ENCODE measurements at regions not wholly inside any gene's neighbourhood (a gene's known extent, or its start where the extent isn't known, plus 50 kb on each side); places are given as distances from the start of the nearest gene placed in this dataset.
"Not testable (repeated sequence)": the region's sequence is repeated elsewhere in the genome, so short reads cannot be mapped to it uniquely, and the experiment has no call there.

DNA sequence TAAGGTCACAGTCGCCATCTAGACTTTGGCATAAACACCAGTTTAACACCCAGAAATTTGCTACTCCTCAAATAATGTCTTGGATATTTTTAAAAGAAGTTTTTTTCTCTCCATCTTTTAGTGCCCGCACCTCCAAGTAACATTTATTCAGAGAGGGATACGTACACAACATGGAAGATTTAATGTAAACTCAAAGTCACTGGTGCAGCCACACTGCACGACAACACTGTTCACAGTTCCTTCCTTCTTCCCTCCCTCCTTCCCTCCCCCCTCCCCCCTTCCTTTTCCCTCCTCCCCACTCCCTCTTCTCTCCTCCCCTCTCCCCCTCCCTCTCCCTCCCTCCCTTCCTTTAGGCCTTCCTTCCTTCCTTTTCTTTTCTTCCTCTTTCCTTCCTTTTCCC is 56.5 kb downstream of the NPPC start:
- no peak overlapping the region for H3K4ac ChIP-seq (ENCODE audit: low read depth, low read length)
- no peaks in the 10 kb centered on the region for H3K79me2 ChIP-seq (ENCODE audit: control insufficient read depth, insufficient read depth, low read length)
- H3K36me3 ChIP-seq (ENCODE audit: control insufficient read depth, insufficient read depth, low read length): no peaks in the 10 kb centered on the region
- no peak overlapping the region for H3K4me2 ChIP-seq (ENCODE audit: low read length)
- H3K4me1 ChIP-seq (ENCODE audit: control insufficient read depth, low read depth, low read length): no peaks in the 10 kb centered on the region
- no peak overlapping the region for H3K27ac ChIP-seq (ENCODE audit: low read depth, low read length)
- no peak overlapping the region for H2BK120ac ChIP-seq (ENCODE audit: low read depth, low read length)
- no peak overlapping the region for H3K4me3 ChIP-seq (ENCODE audit: low read length)
- no peak overlapping the region for H3K9ac ChIP-seq (ENCODE audit: low read length)
- H3K23ac ChIP-seq (ENCODE audit: low read length): no peak overlapping the region
- no peak overlapping the region for H2AK5ac ChIP-seq (ENCODE audit: low read length)
- H3K79me1 ChIP-seq (ENCODE audit: low read length): no peaks in the 10 kb centered on the region
- WGBS (ENCODE audit: extremely low coverage, insufficient coverage, low lambda C conversion rate): no CpG with 5 or more reads among the region's 4 CpGs
- H3K56ac ChIP-seq (ENCODE audit: low read length): no peak overlapping the region
- no peak overlapping the region for H2BK5ac ChIP-seq (ENCODE audit: low read length)
- no peak for DNase-seq
- H4K5ac ChIP-seq (ENCODE audit: low read length): no peak overlapping the region
- no peaks in the 10 kb centered on the region for H3K27me3 ChIP-seq (ENCODE audit: insufficient read depth, low read length, poor library complexity)
- H4K8ac ChIP-seq (ENCODE audit: low read depth, low read length): no peak overlapping the region
- H2BK15ac ChIP-seq (replicated peaks; ENCODE audit: low read depth): no peak overlapping the region
- no peak overlapping the region for H3K18ac ChIP-seq (ENCODE audit: low read length)

GRCh38 chr2:231869016-231869415 is 57.2 kb downstream of the NPPC start:
- H3K36me3 ChIP-seq (ENCODE audit: control insufficient read depth, insufficient read depth, low read length); H3K56ac ChIP-seq (ENCODE audit: low read length); H2BK5ac ChIP-seq (ENCODE audit: low read length); H3K4ac ChIP-seq (ENCODE audit: low read depth, low read length); DNase-seq; H4K8ac ChIP-seq (ENCODE audit: low read depth, low read length); H3K18ac ChIP-seq (ENCODE audit: low read length); H3K9ac ChIP-seq (ENCODE audit: low read length); H3K79me1 ChIP-seq (ENCODE audit: low read length); H3K4me3 ChIP-seq (ENCODE audit: low read length); H4K5ac ChIP-seq (ENCODE audit: low read length); H2AK5ac ChIP-seq (ENCODE audit: low read length); H3K27me3 ChIP-seq (ENCODE audit: insufficient read depth, low read length, poor library complexity); H2BK15ac ChIP-seq (replicated peaks; ENCODE audit: low read depth); H3K4me2 ChIP-seq (ENCODE audit: low read length); H3K23ac ChIP-seq (ENCODE audit: low read length); H2BK120ac ChIP-seq (ENCODE audit: low read depth, low read length); H3K27ac ChIP-seq (ENCODE audit: low read depth, low read length); H3K79me2 ChIP-seq (ENCODE audit: control insufficient read depth, insufficient read depth, low read length); H3K4me1 ChIP-seq (ENCODE audit: control insufficient read depth, low read depth, low read length): not testable (repeated sequence)
- WGBS (ENCODE audit: extremely low coverage, insufficient coverage, low lambda C conversion rate): no CpG with 5 or more reads among the region's 6 CpGs

DNA sequence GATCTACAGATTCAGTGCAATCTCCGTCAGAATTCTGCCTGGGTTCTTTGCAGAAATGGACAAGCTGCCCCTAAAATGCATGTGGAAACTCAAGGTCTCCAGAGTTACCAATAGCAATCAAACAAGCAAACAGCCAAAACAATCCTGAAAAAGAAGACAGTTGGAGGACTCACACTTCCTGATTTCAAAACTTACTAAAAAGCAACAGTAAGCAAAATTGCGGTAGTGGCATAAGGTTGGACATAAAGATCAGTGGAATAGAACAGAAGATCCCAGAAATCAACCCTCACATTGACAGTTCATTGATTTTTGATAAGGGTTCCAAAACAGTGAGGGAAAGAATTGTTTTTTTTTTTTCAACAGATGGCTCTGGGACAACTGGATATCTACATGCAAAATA is 59.7 kb downstream of the NPPC start:
- H3K36me3 ChIP-seq (ENCODE audit: control insufficient read depth, insufficient read depth, low read length): no peaks in the 10 kb centered on the region
- no peak overlapping the region for H2BK120ac ChIP-seq (ENCODE audit: low read depth, low read length)
- H3K4ac ChIP-seq (ENCODE audit: low read depth, low read length): no peak overlapping the region
- H3K4me3 ChIP-seq (ENCODE audit: low read length): no peak overlapping the region
- H2AK5ac ChIP-seq (ENCODE audit: low read length): no peak overlapping the region
- H3K56ac ChIP-seq (ENCODE audit: low read length): no peak overlapping the region
- no peak overlapping the region for H4K5ac ChIP-seq (ENCODE audit: low read length)
- H4K8ac ChIP-seq (ENCODE audit: low read depth, low read length): no peak overlapping the region
- no peak overlapping the region for H2BK5ac ChIP-seq (ENCODE audit: low read length)
- H3K79me2 ChIP-seq (ENCODE audit: control insufficient read depth, insufficient read depth, low read length): no peaks in the 10 kb centered on the region
- no peaks in the 10 kb centered on the region for H3K4me1 ChIP-seq (ENCODE audit: control insufficient read depth, low read depth, low read length)
- no peak overlapping the region for H3K9ac ChIP-seq (ENCODE audit: low read length)
- no peaks in the 10 kb centered on the region for H3K79me1 ChIP-seq (ENCODE audit: low read length)
- no peak overlapping the region for H3K4me2 ChIP-seq (ENCODE audit: low read length)
- no peaks in the 10 kb centered on the region for H3K27me3 ChIP-seq (ENCODE audit: insufficient read depth, low read length, poor library complexity)
- no peak overlapping the region for H2BK15ac ChIP-seq (replicated peaks; ENCODE audit: low read depth)
- H3K23ac ChIP-seq (ENCODE audit: low read length): no peak overlapping the region
- no CpG with 5 or more reads among the region's 2 CpGs for WGBS (ENCODE audit: extremely low coverage, insufficient coverage, low lambda C conversion rate)
- DNase-seq: no peak
- H3K27ac ChIP-seq (ENCODE audit: low read depth, low read length): no peak overlapping the region
- no peak overlapping the region for H3K18ac ChIP-seq (ENCODE audit: low read length)

DNA sequence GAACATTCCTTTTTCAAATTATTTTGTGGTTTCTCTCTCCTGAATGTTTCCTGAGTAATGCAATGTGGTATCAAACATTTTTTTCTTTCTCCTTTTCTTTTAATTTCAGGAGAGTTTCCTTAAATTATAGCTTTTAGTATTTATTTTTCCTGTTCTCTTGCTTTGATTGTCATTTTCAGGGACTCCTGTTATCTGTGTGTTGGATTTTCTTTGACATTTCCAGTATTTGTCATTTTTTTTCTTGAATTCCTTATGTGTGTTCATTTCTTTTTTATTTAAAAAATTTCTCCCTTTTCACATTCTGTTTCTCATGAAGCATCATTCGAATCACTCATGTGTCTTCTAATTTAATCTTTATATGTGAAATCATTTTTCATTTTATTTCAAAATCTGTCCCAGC is 61.0 kb downstream of the NPPC start:
- Histone ChIP-seq H3K27me3 (ENCODE audit: insufficient read depth, low read length, poor library complexity) (no peaks in the 10 kb centered on the region), H3K18ac (ENCODE audit: low read length) (no peak overlapping the region), H2AK5ac (ENCODE audit: low read length) (no peak overlapping the region), H3K4ac (ENCODE audit: low read depth, low read length) (no peak overlapping the region), H3K4me3 (ENCODE audit: low read length) (no peak overlapping the region), H4K5ac (ENCODE audit: low read length) (no peak overlapping the region), H2BK120ac (ENCODE audit: low read depth, low read length) (no peak overlapping the region), H3K4me2 (ENCODE audit: low read length) (no peak overlapping the region), H3K36me3 (ENCODE audit: control insufficient read depth, insufficient read depth, low read length) (no peaks in the 10 kb centered on the region), H3K79me1 (ENCODE audit: low read length) (no peaks in the 10 kb centered on the region), H3K79me2 (ENCODE audit: control insufficient read depth, insufficient read depth, low read length) (no peaks in the 10 kb centered on the region), H2BK15ac (replicated peaks; ENCODE audit: low read depth) (no peak overlapping the region), H3K9ac (ENCODE audit: low read length) (no peak overlapping the region), H4K8ac (ENCODE audit: low read depth, low read length) (no peak overlapping the region), H3K4me1 (ENCODE audit: control insufficient read depth, low read depth, low read length) (no peaks in the 10 kb centered on the region), H3K56ac (ENCODE audit: low read length) (no peak overlapping the region), H2BK5ac (ENCODE audit: low read length) (no peak overlapping the region), H3K23ac (ENCODE audit: low read length) (no peak overlapping the region), H3K27ac (ENCODE audit: low read depth, low read length) (no peak overlapping the region)
- no peak for DNase-seq
- WGBS (ENCODE audit: extremely low coverage, insufficient coverage, low lambda C conversion rate): no CpG with 5 or more reads among the region's 1 CpG

DNA sequence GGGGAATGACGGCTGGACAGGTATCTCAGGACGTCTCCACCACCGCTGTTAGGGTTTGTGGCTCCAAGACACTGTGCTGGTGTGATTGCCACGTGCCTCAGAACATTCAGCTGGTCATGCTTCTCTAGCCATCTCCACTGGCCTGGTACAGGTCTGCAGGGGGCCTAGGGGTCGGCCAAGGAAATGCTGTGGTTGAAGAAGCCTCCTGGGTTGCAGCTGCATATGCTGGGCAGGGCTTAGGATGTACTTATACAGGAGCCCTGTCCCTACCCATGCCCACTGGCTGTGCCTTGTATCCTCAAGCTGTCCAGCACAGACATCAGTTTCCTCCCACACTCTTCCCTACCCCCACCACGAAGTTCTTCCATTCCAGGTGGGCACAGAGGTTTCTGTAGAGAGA is 64.1 kb downstream of the NPPC start:
- H3K4me3 ChIP-seq (ENCODE audit: low read length): no peak overlapping the region
- no peaks in the 10 kb centered on the region for H3K79me2 ChIP-seq (ENCODE audit: control insufficient read depth, insufficient read depth, low read length)
- H2AK5ac ChIP-seq (ENCODE audit: low read length): no peak overlapping the region
- no peaks in the 10 kb centered on the region for H3K36me3 ChIP-seq (ENCODE audit: control insufficient read depth, insufficient read depth, low read length)
- no peak overlapping the region for H3K4ac ChIP-seq (ENCODE audit: low read depth, low read length)
- no peaks in the 10 kb centered on the region for H3K79me1 ChIP-seq (ENCODE audit: low read length)
- no peak overlapping the region for H4K8ac ChIP-seq (ENCODE audit: low read depth, low read length)
- H3K18ac ChIP-seq (ENCODE audit: low read length): no peak overlapping the region
- no peak for DNase-seq
- H3K4me2 ChIP-seq (ENCODE audit: low read length): no peak overlapping the region
- no CpG with 5 or more reads among the region's 6 CpGs for WGBS (ENCODE audit: extremely low coverage, insufficient coverage, low lambda C conversion rate)
- H3K9ac ChIP-seq (ENCODE audit: low read length): no peak overlapping the region
- no peak overlapping the region for H4K5ac ChIP-seq (ENCODE audit: low read length)
- no peak overlapping the region for H2BK15ac ChIP-seq (replicated peaks; ENCODE audit: low read depth)
- H3K4me1 ChIP-seq (ENCODE audit: control insufficient read depth, low read depth, low read length): no peaks in the 10 kb centered on the region
- H3K23ac ChIP-seq (ENCODE audit: low read length): no peak overlapping the region
- no peak overlapping the region for H2BK5ac ChIP-seq (ENCODE audit: low read length)
- no peak overlapping the region for H3K56ac ChIP-seq (ENCODE audit: low read length)
- no peak overlapping the region for H3K27ac ChIP-seq (ENCODE audit: low read depth, low read length)
- H3K27me3 ChIP-seq (ENCODE audit: insufficient read depth, low read length, poor library complexity): no peaks in the 10 kb centered on the region
- no peak overlapping the region for H2BK120ac ChIP-seq (ENCODE audit: low read depth, low read length)

DNA sequence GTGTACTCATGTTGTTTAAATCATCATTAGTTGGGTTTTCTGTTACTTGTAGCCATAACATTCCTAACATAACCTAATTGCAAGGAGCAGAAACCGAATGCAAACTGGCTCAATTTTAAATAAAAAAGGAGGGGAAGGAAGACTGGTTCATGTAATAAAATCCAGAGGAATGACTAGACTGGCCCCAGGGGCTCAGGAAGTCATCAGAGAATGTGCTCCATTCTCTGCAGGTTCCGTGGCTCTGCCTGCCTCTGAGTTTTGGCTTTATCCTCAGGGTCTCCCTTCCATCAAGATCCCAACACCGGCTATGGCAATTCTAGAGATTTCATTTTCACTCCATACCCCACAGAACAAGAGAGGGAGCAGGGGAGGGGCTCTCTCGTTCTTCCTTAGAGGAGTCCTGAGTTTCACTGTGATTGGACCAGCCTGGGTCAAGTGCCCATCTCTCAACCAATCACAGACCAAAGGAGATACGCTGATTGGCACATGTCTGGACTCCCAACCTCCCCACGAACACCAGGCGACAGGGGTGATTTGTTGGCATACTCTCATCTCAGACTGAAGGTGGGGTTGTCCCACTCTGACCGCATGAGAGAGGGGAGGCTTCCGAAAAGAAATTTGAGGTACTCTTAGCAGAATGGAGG is 64.8 kb downstream of the NPPC start:
- Histone ChIP-seq H3K23ac (ENCODE audit: low read length) (no peak overlapping the region), H3K27me3 (ENCODE audit: insufficient read depth, low read length, poor library complexity) (no peaks in the 10 kb centered on the region), H2AK5ac (ENCODE audit: low read length) (no peak overlapping the region), H3K79me2 (ENCODE audit: control insufficient read depth, insufficient read depth, low read length) (no peaks in the 10 kb centered on the region), H3K9ac (ENCODE audit: low read length) (no peak overlapping the region), H3K36me3 (ENCODE audit: control insufficient read depth, insufficient read depth, low read length) (no peaks in the 10 kb centered on the region), H4K8ac (ENCODE audit: low read depth, low read length) (no peak overlapping the region), H3K18ac (ENCODE audit: low read length) (no peak overlapping the region), H3K4me1 (ENCODE audit: control insufficient read depth, low read depth, low read length) (no peaks in the 10 kb centered on the region), H3K56ac (ENCODE audit: low read length) (no peak overlapping the region), H2BK5ac (ENCODE audit: low read length) (no peak overlapping the region), H3K4me2 (ENCODE audit: low read length) (no peak overlapping the region), H3K27ac (ENCODE audit: low read depth, low read length) (no peak overlapping the region), H3K79me1 (ENCODE audit: low read length) (no peaks in the 10 kb centered on the region), H2BK120ac (ENCODE audit: low read depth, low read length) (no peak overlapping the region), H3K4me3 (ENCODE audit: low read length) (no peak overlapping the region), H4K5ac (ENCODE audit: low read length) (no peak overlapping the region), H2BK15ac (replicated peaks; ENCODE audit: low read depth) (no peak overlapping the region), H3K4ac (ENCODE audit: low read depth, low read length) (no peak overlapping the region)
- peak; percentile 12 for DNase-seq
- no CpG with 5 or more reads among the region's 9 CpGs for WGBS (ENCODE audit: extremely low coverage, insufficient coverage, low lambda C conversion rate)
